Retinal pigment epithelial cell (primary cell): ENCODE measurements at regions not wholly inside any gene's neighbourhood (a gene's known extent, or its start where the extent isn't known, plus 50 kb on each side); places are given as distances from the start of the nearest gene placed in this dataset.

Experiments
- DNase-seq: peaks from one replicate; pipeline ENCODE4 v3.0.0-alpha.2; 2010; ENCODE audit warnings: low read depth
- H3K4me3 ChIP-seq: 2 replicates; pipeline ENCODE4 v1.5.1; 2011; ENCODE audit warnings: mild to moderate bottlenecking, low read length, control low read depth, moderate library complexity
- CTCF ChIP-seq: conservative IDR thresholded peaks from 2 replicates; pipeline ENCODE4 v1.5.1; 2011; ENCODE audit warnings: low read depth, low read length, control low read depth, inconsistent platforms

- DNase-seq = no peak
- TF ChIP-seq CTCF = no peak
- H3K4me3 ChIP-seq = no peak overlapping the region
Measured at GRCh38 chr5:126171916-126172315, 251.3 kb upstream of the GRAMD2B start.

GRCh38 chr5:126172812-126173211 lies 250.4 kb upstream of the GRAMD2B start:
- DNase-seq = no peak
- no peak for TF ChIP-seq CTCF
- no peak overlapping the region for H3K4me3 ChIP-seq

- TF ChIP-seq CTCF = no peak
- no peak overlapping the region for H3K4me3 ChIP-seq
- peak; percentile 99 for DNase-seq
Measured at GRCh38 chr5:126178521-126178920, 244.7 kb upstream of the GRAMD2B start.

DNA sequence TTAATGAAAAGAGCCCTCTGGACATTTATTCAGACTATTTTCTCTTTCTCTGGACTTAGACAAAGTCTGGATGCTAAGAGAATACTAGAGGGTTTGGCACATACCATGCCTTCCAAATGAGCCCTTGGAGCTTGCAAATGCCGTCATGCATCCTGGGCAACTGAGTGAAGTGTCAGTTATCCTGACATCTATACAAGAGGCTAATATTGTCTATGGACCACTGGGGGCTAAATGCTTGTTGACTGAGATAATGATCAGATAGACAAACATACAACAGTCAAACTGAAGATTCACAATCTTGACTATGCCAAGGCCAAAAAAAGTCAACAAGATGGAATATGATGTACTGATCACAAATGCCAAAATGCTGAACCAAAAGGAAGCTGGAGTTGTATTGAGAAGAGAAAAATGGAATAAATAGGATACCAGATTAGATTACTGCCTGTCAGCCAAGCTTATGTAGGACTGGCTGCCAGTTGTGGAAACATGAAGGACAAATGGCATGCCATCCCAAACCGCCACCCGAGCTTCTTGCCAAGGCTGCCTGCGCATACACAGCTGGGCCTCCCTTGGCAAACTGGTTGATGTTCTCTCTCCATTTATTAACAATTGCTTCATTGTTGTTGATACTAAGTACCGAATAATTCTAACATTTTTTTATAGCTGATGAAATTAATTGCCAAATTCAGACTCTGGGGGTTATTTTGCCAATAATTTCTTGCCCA lies 240.1 kb upstream of the GRAMD2B start:
- no peak overlapping the region for H3K4me3 ChIP-seq
- DNase-seq = no peak

GRCh38 chr5:126184474-126184873 lies 238.7 kb upstream of the GRAMD2B start:
- TF ChIP-seq CTCF = no peak
- DNase-seq = no peak
- no peak overlapping the region for H3K4me3 ChIP-seq

More for the DNA sequence above, 240.1 kb upstream of the GRAMD2B start:
- TF ChIP-seq CTCF = no peak

DNA sequence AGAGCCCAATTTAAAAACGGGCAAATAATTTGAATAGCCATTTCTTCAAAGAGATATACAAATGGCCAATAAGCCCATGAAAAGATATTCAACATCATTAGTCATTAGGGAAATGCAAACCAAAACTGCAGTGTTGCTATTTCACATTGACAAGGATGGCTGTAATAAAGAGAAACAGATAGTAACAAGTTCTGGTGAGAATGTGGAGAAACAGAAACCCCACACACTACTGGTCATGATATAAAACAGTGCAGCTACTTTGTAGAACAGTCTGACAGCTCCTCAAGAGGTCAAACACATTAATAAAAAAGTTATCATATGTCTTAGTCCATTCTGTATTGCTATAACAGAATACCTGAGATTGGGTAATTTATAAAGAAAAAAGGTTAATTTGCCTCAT lies 237.0 kb upstream of the GRAMD2B start:
- H3K4me3 ChIP-seq = no peak overlapping the region
- no peak for TF ChIP-seq CTCF
- DNase-seq = no peak

DNA sequence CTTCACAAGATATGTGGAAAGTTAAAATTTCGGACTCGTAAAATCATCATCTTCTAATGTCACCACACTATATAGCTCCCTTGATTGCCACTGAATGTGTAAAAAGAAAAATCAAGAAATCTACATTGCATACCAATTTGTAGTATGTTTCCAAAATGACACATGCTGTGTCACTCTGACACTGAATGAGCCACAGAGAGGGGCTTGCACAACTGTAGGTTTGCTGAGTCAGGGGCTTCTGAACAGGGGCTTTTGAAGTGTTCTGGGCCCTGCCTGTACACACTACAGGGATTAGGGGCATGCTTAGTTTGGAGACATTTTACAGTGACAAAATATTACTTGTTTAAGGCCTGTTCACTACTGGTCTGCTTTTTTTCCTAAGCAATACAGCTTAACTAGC lies 234.4 kb upstream of the GRAMD2B start:
- no peak for TF ChIP-seq CTCF
- H3K4me3 ChIP-seq = no peak overlapping the region
- DNase-seq = no peak
